Dermis microvascular lymphatic vessel endothelial cell (primary cell): ENCODE measurements at regions not wholly inside any gene's neighbourhood (a gene's known extent, or its start where the extent isn't known, plus 50 kb on each side); places are given as distances from the start of the nearest gene placed in this dataset.
"Not testable (repeated sequence)": the region's sequence is repeated elsewhere in the genome, so short reads cannot be mapped to it uniquely, and the experiment has no call there.

Experiments used
- DNase-seq, 2 donors: peaks; one replicate each; pipeline versions ENCODE4 v3.0.0 to v3.0.0-alpha.2; 2010; ENCODE audit warnings: low read depth in 2 of 2

- no peak for DNase-seq
Observed at GRCh38 chr2:176567361-176567760, 298.1 kb downstream of the MTX2 start.

GRCh38 chr2:176569574-176569973 is 300.3 kb downstream of the MTX2 start:
- DNase-seq = no peak

GRCh38 chr2:176573612-176574483 is 304.6 kb downstream of the MTX2 start:
- no peak for DNase-seq

- no peak for DNase-seq
Observed at GRCh38 chr2:176574484-176575236, 305.4 kb downstream of the MTX2 start.

- no peak for DNase-seq
Observed at GRCh38 chr2:176575237-176575744, 306.0 kb downstream of the MTX2 start.

GRCh38 chr2:176577054-176577453 is 307.8 kb downstream of the MTX2 start:
- no peak for DNase-seq

GRCh38 chr2:176578292-176578691 is 309.1 kb downstream of the MTX2 start:
- not testable (repeated sequence) for DNase-seq

GRCh38 chr2:176579608-176580007 is 310.4 kb downstream of the MTX2 start:
- DNase-seq = no peak

GRCh38 chr2:176581557-176582165 is 312.4 kb downstream of the MTX2 start:
- DNase-seq = no peak

- peak in 1 of 2 donors; percentile 16 for DNase-seq
Observed at GRCh38 chr2:176582176-176582575, 312.9 kb downstream of the MTX2 start.

GRCh38 chr2:176582990-176583481 is 313.8 kb downstream of the MTX2 start:
- DNase-seq = peak; percentile 14 to 95

GRCh38 chr2:176583607-176584006 is 314.4 kb downstream of the MTX2 start:
- DNase-seq = peak; percentile 51 to 97

- DNase-seq = peak in 1 of 2 donors; percentile 36
Observed at GRCh38 chr2:176584333-176584732, 315.1 kb downstream of the MTX2 start.

- no peak for DNase-seq
Observed at GRCh38 chr2:176585291-176585690, 316.0 kb downstream of the MTX2 start.

- peak in 1 of 2 donors; percentile 15 for DNase-seq
Observed at GRCh38 chr2:176585791-176586190, 316.5 kb downstream of the MTX2 start.

GRCh38 chr2:176589287-176589686 is 320.0 kb downstream of the MTX2 start:
- no peak for DNase-seq

GRCh38 chr2:176589825-176590440 is 320.7 kb downstream of the MTX2 start:
- DNase-seq = no peak

GRCh38 chr2:176592216-176592615 is 323.0 kb downstream of the MTX2 start:
- DNase-seq = no peak

GRCh38 chr2:176595986-176596385 is 326.7 kb downstream of the MTX2 start:
- peak; percentile 28 to 81 for DNase-seq

- DNase-seq = no peak
Observed at GRCh38 chr2:176597916-176598315, 328.7 kb downstream of the MTX2 start.

- no peak for DNase-seq
Observed at GRCh38 chr2:176598351-176598750, 329.1 kb downstream of the MTX2 start.
